Esophagus muscularis mucosa (tissue), 4 donors: ENCODE measurements at regions not wholly inside any gene's neighbourhood (a gene's known extent, or its start where the extent isn't known, plus 50 kb on each side); places are given as distances from the start of the nearest gene placed in this dataset.

ENCODE experiments used
- DNase-seq: peaks from one replicate; pipeline ENCODE4 v3.0.0-alpha.2; 2017; ENCODE audit errors: extremely low spot score
- H3K27ac ChIP-seq, 4 donors: fragments of 200-600 bp; sonication (generic); replicated peaks in 1 of 4; 1 replicate in 3 of 4; 2 replicates in 1 of 4; pipeline ENCODE4 v1.5.1; 2016 to 2019; ENCODE audit warnings: mild to moderate bottlenecking in 1 of 4
- H3K27me3 ChIP-seq, 4 donors: fragments of 200-600 bp; sonication (generic); one replicate each; pipeline versions ENCODE4 v1.5.1 to v1.6.0; 2016 to 2019
- H3K36me3 ChIP-seq, 4 donors: fragments of 200-600 bp; sonication (generic); one replicate each; pipeline ENCODE4 v1.5.1; 2016 to 2019
- H3K4me1 ChIP-seq, 4 donors: fragments of 200-600 bp; sonication (generic); one replicate each; pipeline ENCODE4 v1.5.1; 2016 to 2019
- H3K4me3 ChIP-seq, 4 donors: fragments of 200-600 bp; sonication (generic); 1 replicate in 2 of 4; 2 replicates in 2 of 4; pipeline ENCODE4 v1.5.1; 2016 to 2019; ENCODE audit warnings: mild to moderate bottlenecking in 4 of 4, moderate library complexity in 1 of 4
- H3K9me3 ChIP-seq, 4 donors: fragments of 200-600 bp; sonication (generic); 1 replicate in 3 of 4; 2 replicates in 1 of 4; pipeline ENCODE4 v1.5.1; 2016 to 2019
- EP300 ChIP-seq: sonication (generic); formaldehyde crosslinking; IDR thresholded peaks from one replicate; pipeline ENCODE4 v1.6.1; 2017; ENCODE audit warnings: antibody characterized with exemption
- POLR2A ChIP-seq: fragments of 450-650 bp; IDR thresholded peaks from one replicate; pipeline ENCODE4 v1.6.1; 2017; ENCODE audit warnings: antibody characterized with exemption, moderate library complexity, mild to moderate bottlenecking, low read depth
- POLR2AphosphoS5 ChIP-seq, 2 donors: sonication (generic); formaldehyde crosslinking; IDR thresholded peaks; one replicate each; pipeline ENCODE4 v1.6.1; 2017; ENCODE audit warnings: antibody characterized with exemption in 2 of 2
- WGBS: methylation state at CpG from one replicate; pipeline ENCODE4 v1.1.5; 2018; 5-methylcytosine and 5-hydroxymethylcytosine counted together
- intact Hi-C: fragments of 100-400 bp; cut with DNase I; formaldehyde crosslinking; loops from one replicate; pipeline ENCODE4 v1.15.1; 2023
- TF ChIP-seq, protein P1 (sequence below), 3 experiments: fragments of 200-600 bp in 2 of 3; fragments of 450-650 bp in 1 of 3; sonication (generic) in 2 of 3; IDR thresholded peaks; one replicate each; pipeline ENCODE4 v1.5.1; 2017 to 2019; ENCODE audit warnings: antibody characterized with exemption in 3 of 3, mild to moderate bottlenecking in 2 of 3, moderate library complexity in 1 of 3

DNA sequence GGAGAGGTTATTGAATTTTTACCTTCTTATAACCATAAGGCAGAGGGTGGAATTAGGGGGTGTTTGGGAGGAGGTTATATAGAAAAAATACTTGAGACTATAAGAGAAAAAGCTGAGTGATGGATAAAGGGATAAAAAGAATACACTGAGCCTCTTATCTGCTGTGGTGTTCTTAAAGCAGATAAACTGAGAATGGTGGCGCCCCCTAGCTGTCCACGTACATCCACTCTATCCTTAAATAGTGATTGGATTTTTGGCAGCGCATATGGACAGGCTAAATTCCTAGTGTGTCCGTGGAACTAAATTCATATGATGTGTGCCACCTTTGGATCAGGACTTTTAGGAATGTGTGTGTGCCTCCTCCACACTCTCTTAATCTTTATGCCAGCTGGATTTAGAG, 121.1 kb downstream of the OXSM start:
- H3K36me3 ChIP-seq = no peaks in the 10 kb centered on the region
- no peaks in the 10 kb centered on the region for H3K27me3 ChIP-seq
- intact Hi-C loops = no loop called here
- peaks cover 0 to 22% (median 13%) of the 10 kb centered on the region in 4 donors for H3K4me1 ChIP-seq
- no peaks in the 10 kb centered on the region for H3K9me3 ChIP-seq
- H3K4me3 ChIP-seq = no peak overlapping the region
- no peak overlapping the region for H3K27ac ChIP-seq
- WGBS = 67% methylated on average over 4 of the region's 4 CpGs
- TF ChIP-seq, protein P1, sequence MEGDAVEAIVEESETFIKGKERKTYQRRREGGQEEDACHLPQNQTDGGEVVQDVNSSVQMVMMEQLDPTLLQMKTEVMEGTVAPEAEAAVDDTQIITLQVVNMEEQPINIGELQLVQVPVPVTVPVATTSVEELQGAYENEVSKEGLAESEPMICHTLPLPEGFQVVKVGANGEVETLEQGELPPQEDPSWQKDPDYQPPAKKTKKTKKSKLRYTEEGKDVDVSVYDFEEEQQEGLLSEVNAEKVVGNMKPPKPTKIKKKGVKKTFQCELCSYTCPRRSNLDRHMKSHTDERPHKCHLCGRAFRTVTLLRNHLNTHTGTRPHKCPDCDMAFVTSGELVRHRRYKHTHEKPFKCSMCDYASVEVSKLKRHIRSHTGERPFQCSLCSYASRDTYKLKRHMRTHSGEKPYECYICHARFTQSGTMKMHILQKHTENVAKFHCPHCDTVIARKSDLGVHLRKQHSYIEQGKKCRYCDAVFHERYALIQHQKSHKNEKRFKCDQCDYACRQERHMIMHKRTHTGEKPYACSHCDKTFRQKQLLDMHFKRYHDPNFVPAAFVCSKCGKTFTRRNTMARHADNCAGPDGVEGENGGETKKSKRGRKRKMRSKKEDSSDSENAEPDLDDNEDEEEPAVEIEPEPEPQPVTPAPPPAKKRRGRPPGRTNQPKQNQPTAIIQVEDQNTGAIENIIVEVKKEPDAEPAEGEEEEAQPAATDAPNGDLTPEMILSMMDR (IDR thresholded peaks at IDR 0.05) = no peak
- no peak for TF ChIP-seq POLR2AphosphoS5 (IDR thresholded peaks at IDR 0.05)
- no peak for TF ChIP-seq EP300
- TF ChIP-seq POLR2A = no peak
- DNase-seq = no peak

DNA sequence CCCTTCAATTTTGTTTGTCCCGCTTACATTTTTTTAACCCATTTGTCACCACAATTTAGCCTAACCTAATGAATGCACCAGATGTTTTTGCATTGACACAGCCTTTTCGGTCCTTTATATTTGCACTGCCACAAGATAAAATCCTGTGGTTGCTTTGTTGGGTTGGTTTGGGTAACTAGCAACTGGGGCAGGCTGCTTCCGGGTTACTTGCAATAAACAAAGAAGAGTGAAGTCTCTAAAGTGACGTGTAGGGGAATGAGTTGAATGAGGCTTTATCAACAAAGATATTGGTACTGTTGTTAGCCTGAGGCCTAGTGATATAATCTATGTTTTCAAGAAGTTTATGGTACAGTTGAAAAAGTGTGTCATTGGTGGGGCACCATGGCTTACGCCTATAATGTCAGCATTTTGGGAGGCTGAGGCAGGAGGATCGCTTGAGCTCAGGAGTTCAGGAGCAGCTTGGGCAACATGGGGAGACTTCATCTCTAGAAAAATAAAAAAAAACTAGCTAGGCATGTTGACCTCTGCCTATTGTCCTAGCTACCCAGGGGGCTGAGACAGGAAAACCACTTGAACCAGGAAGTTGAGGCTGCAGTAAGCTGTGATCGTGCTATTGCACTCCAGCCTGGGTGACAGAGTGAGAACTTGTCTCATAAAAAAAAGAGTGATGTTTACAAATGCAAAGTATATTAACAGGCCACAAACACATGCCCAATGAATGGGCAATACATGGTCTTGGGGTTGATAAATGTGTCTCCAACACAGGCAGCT, 121.8 kb downstream of the OXSM start:
- H3K27me3 ChIP-seq = no peaks in the 10 kb centered on the region
- no peak overlapping the region for H3K27ac ChIP-seq
- TF ChIP-seq, protein P1 (IDR thresholded peaks at IDR 0.05) = no peak
- TF ChIP-seq POLR2AphosphoS5 (IDR thresholded peaks at IDR 0.05) (no peak), EP300 (no peak), POLR2A (no peak)
- no peak for DNase-seq
- intact Hi-C loops = no loop called here
- 89% methylated on average over 7 of the region's 7 CpGs for WGBS
- no peaks in the 10 kb centered on the region for H3K9me3 ChIP-seq
- no peaks in the 10 kb centered on the region for H3K36me3 ChIP-seq
- H3K4me1 ChIP-seq = peaks cover 0 to 15% (median 10%) of the 10 kb centered on the region in 4 donors
- no peak overlapping the region for H3K4me3 ChIP-seq

DNA sequence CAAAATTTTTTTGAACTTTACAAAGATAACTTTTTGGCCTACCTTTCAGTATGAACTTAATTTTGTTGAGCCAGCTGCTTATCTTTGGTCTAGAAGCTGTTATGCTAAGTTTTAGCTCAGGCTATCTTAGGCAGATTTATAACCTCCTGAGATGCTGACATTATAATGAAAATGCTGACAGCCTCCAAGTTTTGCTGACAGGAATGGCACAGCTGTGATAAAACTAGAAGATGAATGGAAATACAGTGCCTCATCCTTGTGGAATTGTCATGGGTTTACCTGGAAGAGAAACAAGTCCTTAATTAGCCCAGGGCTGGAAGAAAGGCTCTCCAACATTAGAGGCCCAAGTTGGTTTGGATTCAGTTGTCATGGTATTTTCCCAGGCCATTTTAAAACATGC, 123.3 kb downstream of the OXSM start:
- Histone ChIP-seq H3K9me3 (peaks cover 0 to 3% (median 0%) of the 10 kb centered on the region in 4 donors), H3K27me3 (no peaks in the 10 kb centered on the region), H3K36me3 (no peaks in the 10 kb centered on the region), H3K27ac (no peak overlapping the region), H3K4me3 (no peak overlapping the region), H3K4me1 (peaks cover 0 to 5% (median 2%) of the 10 kb centered on the region in 4 donors)
- DNase-seq = no peak
- no peak for TF ChIP-seq POLR2AphosphoS5 (IDR thresholded peaks at IDR 0.05)
- no peak for TF ChIP-seq POLR2A
- no peak for TF ChIP-seq EP300
- TF ChIP-seq, protein P1 (IDR thresholded peaks at IDR 0.05) = no peak
- intact Hi-C loops = no loop called here

DNA sequence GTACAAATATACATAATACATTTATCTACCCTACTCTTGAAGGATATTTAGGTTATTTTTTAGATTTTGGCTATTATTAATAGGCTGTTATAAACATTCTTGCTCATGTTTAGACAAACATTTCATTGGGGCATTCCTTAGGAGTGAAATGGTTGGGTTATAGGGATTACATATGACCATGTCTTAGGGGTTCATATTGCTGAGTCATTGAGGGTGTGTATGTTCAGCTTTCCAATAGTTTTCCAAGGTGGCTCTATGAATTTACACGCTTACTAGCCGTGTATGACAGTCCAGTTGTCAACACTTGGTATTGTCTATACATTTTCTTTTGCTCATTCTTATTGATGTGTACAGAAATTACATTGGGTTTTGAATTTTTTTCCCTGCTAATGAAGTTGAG, 125.8 kb downstream of the OXSM start:
- peaks cover 0 to 5% (median 2%) of the 10 kb centered on the region in 4 donors for H3K9me3 ChIP-seq
- H3K27me3 ChIP-seq = no peaks in the 10 kb centered on the region
- H3K4me1 ChIP-seq = peaks cover 0 to 5% (median 2%) of the 10 kb centered on the region in 4 donors
- DNase-seq = no peak
- H3K27ac ChIP-seq = no peak overlapping the region
- intact Hi-C loops = no loop called here
- no peaks in the 10 kb centered on the region for H3K36me3 ChIP-seq
- 94% methylated on average over 2 of the region's 2 CpGs for WGBS
- H3K4me3 ChIP-seq = no peak overlapping the region
- TF ChIP-seq POLR2A (no peak), POLR2AphosphoS5 (IDR thresholded peaks at IDR 0.05) (no peak), EP300 (no peak)
- TF ChIP-seq, protein P1 (IDR thresholded peaks at IDR 0.05) = no peak
